Epithelial cell of esophagus (primary cell): ENCODE measurements at regions not wholly inside any gene's neighbourhood (a gene's known extent, or its start where the extent isn't known, plus 50 kb on each side); places are given as distances from the start of the nearest gene placed in this dataset.

Experiments
- DNase-seq: peaks from one replicate; pipeline ENCODE4 v3.0.0; 2010; ENCODE audit warnings: low read depth
- H3K4me3 ChIP-seq: 2 replicates; pipeline ENCODE4 v1.5.1; 2011; ENCODE audit warnings: mild to moderate bottlenecking, low read length, control low read depth
- TF ChIP-seq, protein P1 (sequence below): IDR thresholded peaks from 2 replicates; pipeline ENCODE4 v1.5.1; 2011; ENCODE audit warnings: low read depth, mild to moderate bottlenecking, low read length, control low read depth, inconsistent platforms; ENCODE audit not compliant: insufficient read depth; ENCODE audit errors: missing control alignments

DNA sequence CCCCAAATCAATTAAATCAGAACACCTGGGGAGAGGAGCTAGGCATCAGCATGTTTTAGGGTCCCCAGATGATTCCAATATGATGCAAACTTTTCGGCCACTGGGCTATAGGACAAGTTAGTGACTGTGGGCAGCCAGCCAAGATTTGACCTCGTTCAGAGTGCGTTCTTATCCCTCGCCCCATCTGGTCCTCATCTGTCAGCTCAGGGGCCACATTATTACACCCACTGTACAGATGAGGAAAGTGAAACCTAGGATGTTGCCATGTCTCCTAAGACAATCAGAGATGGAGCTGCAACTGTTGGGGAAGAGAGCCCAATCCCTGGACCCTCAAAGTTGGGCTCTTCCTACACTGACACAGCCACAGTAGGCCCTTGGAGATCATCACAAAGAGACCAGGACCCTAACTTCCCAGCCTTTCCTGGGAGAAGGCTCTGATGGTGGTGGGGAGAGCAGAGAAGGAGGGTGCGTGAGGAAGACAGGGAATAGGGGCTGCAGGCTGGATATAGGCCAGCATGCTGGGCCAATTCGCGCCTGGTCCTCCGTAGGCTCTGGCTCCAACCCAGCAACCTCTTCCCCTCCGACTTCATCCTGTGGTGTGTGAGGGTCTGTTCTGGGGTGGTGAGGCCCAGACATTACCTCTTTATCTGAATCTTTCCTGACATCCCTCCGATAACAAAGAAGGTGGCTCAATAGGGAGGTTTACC lies 109.4 kb upstream of the ZMIZ1 start:
- no peak for DNase-seq
- TF ChIP-seq, protein P1, sequence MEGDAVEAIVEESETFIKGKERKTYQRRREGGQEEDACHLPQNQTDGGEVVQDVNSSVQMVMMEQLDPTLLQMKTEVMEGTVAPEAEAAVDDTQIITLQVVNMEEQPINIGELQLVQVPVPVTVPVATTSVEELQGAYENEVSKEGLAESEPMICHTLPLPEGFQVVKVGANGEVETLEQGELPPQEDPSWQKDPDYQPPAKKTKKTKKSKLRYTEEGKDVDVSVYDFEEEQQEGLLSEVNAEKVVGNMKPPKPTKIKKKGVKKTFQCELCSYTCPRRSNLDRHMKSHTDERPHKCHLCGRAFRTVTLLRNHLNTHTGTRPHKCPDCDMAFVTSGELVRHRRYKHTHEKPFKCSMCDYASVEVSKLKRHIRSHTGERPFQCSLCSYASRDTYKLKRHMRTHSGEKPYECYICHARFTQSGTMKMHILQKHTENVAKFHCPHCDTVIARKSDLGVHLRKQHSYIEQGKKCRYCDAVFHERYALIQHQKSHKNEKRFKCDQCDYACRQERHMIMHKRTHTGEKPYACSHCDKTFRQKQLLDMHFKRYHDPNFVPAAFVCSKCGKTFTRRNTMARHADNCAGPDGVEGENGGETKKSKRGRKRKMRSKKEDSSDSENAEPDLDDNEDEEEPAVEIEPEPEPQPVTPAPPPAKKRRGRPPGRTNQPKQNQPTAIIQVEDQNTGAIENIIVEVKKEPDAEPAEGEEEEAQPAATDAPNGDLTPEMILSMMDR = no peak
- H3K4me3 ChIP-seq = no peak overlapping the region

DNA sequence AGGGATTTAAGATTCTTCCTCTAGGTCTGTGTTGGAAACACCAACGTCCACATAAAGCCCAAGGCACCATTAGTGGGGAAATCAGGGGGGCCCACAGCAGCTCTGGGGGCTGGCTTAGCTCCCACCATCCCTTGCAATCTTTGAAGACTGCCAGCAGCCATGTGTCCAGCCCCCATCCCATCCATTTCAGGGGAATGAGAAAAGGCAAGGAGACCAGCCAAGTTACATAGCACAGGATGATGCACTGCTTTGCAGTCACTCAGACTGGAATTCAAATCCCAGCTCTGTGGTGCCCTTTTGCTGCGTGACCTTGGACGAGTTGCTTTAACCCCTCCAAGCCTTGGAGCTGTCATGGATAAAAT lies 108.9 kb upstream of the ZMIZ1 start:
- TF ChIP-seq, protein P1 = no peak
- no peak overlapping the region for H3K4me3 ChIP-seq
- no peak for DNase-seq

DNA sequence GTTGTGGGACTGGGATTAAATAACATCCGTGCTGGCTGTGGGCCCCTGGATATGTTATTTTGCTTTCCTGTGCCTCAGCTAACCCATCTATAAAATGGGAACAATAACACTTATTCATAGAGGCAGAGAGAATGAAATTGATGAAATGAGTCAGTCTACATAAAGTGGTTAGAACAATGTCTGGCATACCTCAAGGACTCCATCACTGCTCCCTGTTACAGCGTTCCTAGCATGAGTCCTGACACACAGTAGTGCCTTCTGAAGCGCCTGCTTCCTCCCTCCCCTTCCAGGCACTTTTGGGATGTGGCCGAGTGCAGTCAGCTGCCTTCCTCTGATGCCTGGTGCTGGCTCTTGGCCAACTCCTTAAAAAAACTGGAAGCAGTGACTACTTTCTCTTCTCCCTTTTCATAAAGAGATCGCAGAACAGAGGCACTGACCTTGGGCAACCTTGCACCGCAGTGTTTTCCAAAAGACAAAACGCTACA lies 108.4 kb upstream of the ZMIZ1 start:
- H3K4me3 ChIP-seq = no peak overlapping the region
- peak; percentile 89 for DNase-seq
- TF ChIP-seq, protein P1 = no peak

DNA sequence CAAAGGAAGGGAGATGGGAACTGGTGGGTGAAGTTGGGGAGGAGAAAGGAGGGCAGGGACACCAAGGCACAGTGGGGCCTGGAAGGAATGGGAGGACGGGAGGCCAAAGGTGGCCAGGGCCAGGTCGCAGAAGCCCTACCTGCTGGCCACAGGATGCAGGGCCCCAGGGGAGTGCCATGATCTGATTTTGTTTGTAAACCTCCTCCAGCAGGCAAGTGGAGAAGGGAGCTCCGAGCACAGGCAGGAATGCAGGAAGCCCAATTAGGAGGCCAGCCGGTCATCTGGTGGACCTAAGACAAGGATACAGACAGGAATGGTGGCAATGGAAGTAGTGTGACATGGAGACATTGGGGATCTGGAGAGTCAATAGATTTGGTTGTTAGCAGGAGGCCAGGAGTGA lies 107.0 kb upstream of the ZMIZ1 start:
- TF ChIP-seq, protein P1 = no peak
- no peak for DNase-seq
- no peak overlapping the region for H3K4me3 ChIP-seq

DNA sequence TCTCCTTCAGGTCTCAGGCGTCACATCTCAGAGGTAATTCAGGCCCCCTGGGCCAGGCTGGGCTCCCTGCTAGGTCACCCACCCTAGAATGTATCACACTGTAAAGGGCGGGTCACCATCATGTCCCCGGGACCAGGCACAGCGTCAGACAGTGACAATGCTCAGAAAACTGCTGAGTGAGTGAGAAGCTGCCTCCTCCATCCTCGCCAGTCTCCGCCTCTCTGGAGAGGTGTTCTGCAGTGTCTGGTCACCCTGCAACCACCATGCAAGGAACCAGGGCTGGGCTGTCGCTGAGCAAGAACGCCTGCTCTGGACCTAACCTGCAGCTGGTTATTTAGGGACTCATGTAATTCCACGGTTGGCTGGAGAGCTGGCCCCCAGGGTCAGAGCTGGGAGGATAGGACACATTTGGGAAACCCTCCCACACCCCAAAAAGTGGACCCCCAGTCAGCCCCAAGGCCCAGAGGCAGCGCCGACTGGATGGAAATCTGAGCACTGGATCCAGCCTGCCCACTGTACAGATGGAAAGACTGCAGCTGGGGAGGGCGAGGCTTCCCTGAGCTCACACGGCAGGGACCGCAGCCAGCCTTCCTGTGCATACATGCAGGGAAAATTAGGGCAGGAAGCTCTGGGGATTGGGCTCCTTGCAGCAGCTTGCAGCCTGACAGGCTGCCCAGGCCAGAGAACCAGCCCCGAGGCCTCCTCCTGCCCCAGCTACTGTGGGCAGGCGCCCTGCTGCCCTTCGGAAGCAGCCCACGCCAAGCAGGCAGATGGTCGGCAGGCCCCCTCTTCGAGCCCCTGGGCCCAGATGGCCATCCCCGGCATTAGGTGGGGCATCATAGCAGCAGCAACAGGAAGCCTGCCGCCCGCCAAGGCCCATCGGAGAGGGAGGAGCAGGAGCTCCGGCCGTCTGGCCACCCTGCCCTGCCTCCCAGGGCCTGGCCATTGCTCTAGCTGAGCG lies 105.4 kb upstream of the ZMIZ1 start:
- H3K4me3 ChIP-seq = no peak overlapping the region
- DNase-seq = peak; percentile 30
- TF ChIP-seq, protein P1 = no peak

DNA sequence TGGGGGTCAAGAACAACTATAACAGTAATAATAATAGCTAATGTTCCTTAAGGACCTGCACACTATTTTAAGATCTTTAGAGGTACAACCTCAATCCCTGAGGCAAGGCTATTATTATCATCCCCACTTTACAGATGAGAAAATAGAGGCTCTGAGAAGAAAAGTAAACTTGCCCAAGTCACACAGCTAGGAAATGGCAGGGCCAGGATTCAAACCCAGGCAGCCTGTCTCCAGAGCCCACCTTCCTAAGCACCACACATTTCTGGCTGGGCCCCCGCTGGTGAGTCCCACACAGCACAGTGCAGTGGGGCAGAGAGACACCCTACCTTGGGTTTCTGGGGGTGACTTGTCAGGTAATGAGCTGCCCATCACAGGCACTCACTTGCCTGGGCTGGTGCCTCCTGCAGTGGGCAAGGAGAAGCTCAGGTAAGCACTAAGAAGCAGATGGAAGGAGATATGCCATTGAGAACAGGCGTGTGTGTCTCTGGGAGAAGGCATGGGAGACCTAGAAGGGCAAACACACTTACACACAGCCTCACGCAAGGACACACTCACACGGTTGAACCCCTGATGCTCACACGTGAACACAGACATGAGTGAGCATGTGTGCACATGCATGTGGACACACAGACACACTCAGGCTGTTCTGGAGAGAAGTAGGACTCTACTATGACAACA lies 104.4 kb upstream of the ZMIZ1 start:
- TF ChIP-seq, protein P1 = peak; percentile 8
- no peak for DNase-seq
- no peak overlapping the region for H3K4me3 ChIP-seq
